ENCODE measurements at regions not wholly inside any gene's neighbourhood (a gene's known extent, or its start where the extent isn't known, plus 50 kb on each side); places are given as distances from the start of the nearest gene placed in this dataset.

- TF ChIP-seq CHD7 (IDR thresholded peaks at IDR 0.05; ENCODE audit: insufficient replicate concordance, low read length): no peak
- no peak for TF ChIP-seq SP4 (IDR thresholded peaks at IDR 0.05; ENCODE audit: low read length)
- TF ChIP-seq SP1 (IDR thresholded peaks at IDR 0.05; ENCODE audit: low read depth, low read length): no peak
- no peak for TF ChIP-seq TAF1 (IDR thresholded peaks at IDR 0.05; ENCODE audit: low read depth, low read length)
- TF ChIP-seq, protein P1, sequence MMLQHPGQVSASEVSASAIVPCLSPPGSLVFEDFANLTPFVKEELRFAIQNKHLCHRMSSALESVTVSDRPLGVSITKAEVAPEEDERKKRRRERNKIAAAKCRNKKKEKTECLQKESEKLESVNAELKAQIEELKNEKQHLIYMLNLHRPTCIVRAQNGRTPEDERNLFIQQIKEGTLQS (IDR thresholded peaks at IDR 0.05; ENCODE audit: insufficient read depth, low read depth, low read length): no peak
- no peak for TF ChIP-seq RBBP5 (IDR thresholded peaks at IDR 0.05; ENCODE audit: borderline replicate concordance, low read depth, low read length)
- no peak for TF ChIP-seq JUN (IDR thresholded peaks at IDR 0.05; ENCODE audit: low read depth, low read length)
- no peak for TF ChIP-seq POLR2A (IDR thresholded peaks at IDR 0.05; ENCODE audit: control extremely low read depth in 1 of 2, low read depth in 2 of 2, low read length in 2 of 2)
- TF ChIP-seq CBX8 (IDR thresholded peaks at IDR 0.05; ENCODE audit: borderline replicate concordance, low read depth, low read length): no peak
- no peak for TF ChIP-seq BCL11A (IDR thresholded peaks at IDR 0.05; ENCODE audit: low read depth in 2 of 2, low read length in 2 of 2)
- no peak for TF ChIP-seq RXRA (IDR thresholded peaks at IDR 0.05; ENCODE audit: insufficient read depth, low read depth, low read length)
- TF ChIP-seq KDM1A (IDR thresholded peaks at IDR 0.05; ENCODE audit: borderline replicate concordance, low read length): no peak
- no peak for TF ChIP-seq PHF8 (conservative IDR thresholded peaks at IDR 0.05; ENCODE audit: low read depth, low read length)
These were observed 339.2 kb downstream of the FOXA2 start (continued) for GRCh38 chr20:22245139-22245538.

Measured in H1 (cell line).